Uterus (tissue), 3 donors: ENCODE measurements at regions not wholly inside any gene's neighbourhood (a gene's known extent, or its start where the extent isn't known, plus 50 kb on each side); places are given as distances from the start of the nearest gene placed in this dataset.

Experiments
- DNase-seq, 2 donors: peaks; one replicate each; pipeline ENCODE4 v3.0.0-alpha.2; 2019 to 2020
- H3K27ac ChIP-seq, 2 donors: fragments of 200-600 bp; sonication (generic); 1 replicate in 1 of 2; 2 replicates in 1 of 2; pipeline ENCODE4 v1.5.1; 2016 to 2018
- H3K27me3 ChIP-seq, 2 donors: fragments of 200-600 bp; sonication (generic); one replicate each; pipeline ENCODE4 v1.5.1; 2018 to 2019; ENCODE audit warnings: control low read depth in 1 of 2
- H3K36me3 ChIP-seq, 2 donors: fragments of 200-600 bp; sonication (generic); one replicate each; pipeline ENCODE4 v1.5.1; 2019; ENCODE audit warnings: control low read depth in 1 of 2
- H3K4me1 ChIP-seq, 2 donors: fragments of 200-600 bp; sonication (generic); one replicate each; pipeline ENCODE4 v1.5.1; 2018 to 2019; ENCODE audit warnings: control low read depth in 1 of 2
- H3K4me3 ChIP-seq, 2 donors: fragments of 200-600 bp; sonication (generic); 1 replicate in 1 of 2; 2 replicates in 1 of 2; pipeline ENCODE4 v1.5.1; 2018 to 2019; ENCODE audit warnings: mild to moderate bottlenecking in 1 of 2
- H3K9me3 ChIP-seq, 2 donors: fragments of 200-600 bp; sonication (generic); one replicate each; pipeline ENCODE4 v1.5.1; 2019; ENCODE audit warnings: control low read depth in 1 of 2
- POLR2A ChIP-seq, 2 donors: fragments of 450-650 bp; IDR thresholded peaks; one replicate each; pipeline ENCODE4 v1.6.1; 2016; ENCODE audit warnings: antibody characterized with exemption in 2 of 2, mild to moderate bottlenecking in 1 of 2, moderate library complexity in 1 of 2
- intact Hi-C: fragments of 100-400 bp; cut with DNase I; formaldehyde crosslinking; loops from one replicate; pipeline ENCODE4 v1.15.1; 2023; ENCODE audit warnings: low total_unique reads
- TF ChIP-seq, protein P1 (sequence below), 4 experiments: fragments of 200-600 bp in 2 of 4; fragments of 450-650 bp in 2 of 4; sonication (generic) in 2 of 4; IDR thresholded peaks; one replicate each; pipeline ENCODE4 v1.5.1; 2016 to 2019; ENCODE audit warnings: antibody characterized with exemption in 4 of 4, mild to moderate bottlenecking in 2 of 4, moderate library complexity in 1 of 4
- donor health status: DM: yes; HTN: yes; CAD: no.

DNA sequence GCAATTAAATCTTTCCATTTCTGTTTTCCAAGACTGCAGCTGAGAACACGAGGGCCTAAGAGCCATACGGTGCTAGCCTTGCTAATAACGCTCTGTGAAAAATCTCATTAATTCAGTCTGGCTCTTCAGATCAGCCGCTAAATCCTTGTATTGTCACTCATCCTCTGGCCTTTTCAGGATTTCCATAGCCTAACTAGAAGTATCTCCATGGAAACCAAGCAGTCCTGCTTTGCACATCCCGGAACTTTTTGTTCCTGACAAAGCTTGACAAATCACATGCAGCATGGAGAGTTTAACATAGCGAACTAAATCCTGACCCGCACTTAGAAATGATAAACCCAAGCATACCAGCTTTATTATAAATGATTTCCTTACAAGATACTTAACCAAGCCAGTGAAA is 383.7 kb downstream of the CD83 start:
- Histone ChIP-seq H3K27ac (no peak overlapping the region), H3K4me1 (no peaks in the 10 kb centered on the region)

DNA sequence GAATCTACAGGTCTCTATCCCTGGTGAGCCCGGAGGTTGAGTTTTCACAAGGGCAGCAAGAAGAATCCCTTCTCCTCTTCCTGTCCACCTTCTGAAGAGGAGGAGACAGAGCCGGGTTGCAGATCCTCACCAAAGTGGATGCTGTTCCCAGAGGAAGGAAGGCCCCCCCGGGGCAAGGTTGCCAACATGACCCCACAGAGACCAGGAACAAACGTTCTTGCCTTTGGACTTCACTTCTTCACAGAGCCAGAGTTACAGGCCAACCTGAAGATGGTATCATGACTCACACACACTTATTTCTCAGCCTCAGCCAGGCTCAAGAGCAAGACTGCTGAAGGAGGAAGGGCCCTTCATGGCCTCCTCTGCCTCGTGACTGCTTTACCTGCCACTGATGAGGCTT is 384.3 kb downstream of the CD83 start:
- H3K27me3 ChIP-seq, result no peaks in the 10 kb centered on the region
- TF ChIP-seq POLR2A (IDR thresholded peaks at IDR 0.05), result no peak
- TF ChIP-seq, protein P1, sequence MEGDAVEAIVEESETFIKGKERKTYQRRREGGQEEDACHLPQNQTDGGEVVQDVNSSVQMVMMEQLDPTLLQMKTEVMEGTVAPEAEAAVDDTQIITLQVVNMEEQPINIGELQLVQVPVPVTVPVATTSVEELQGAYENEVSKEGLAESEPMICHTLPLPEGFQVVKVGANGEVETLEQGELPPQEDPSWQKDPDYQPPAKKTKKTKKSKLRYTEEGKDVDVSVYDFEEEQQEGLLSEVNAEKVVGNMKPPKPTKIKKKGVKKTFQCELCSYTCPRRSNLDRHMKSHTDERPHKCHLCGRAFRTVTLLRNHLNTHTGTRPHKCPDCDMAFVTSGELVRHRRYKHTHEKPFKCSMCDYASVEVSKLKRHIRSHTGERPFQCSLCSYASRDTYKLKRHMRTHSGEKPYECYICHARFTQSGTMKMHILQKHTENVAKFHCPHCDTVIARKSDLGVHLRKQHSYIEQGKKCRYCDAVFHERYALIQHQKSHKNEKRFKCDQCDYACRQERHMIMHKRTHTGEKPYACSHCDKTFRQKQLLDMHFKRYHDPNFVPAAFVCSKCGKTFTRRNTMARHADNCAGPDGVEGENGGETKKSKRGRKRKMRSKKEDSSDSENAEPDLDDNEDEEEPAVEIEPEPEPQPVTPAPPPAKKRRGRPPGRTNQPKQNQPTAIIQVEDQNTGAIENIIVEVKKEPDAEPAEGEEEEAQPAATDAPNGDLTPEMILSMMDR (IDR thresholded peaks at IDR 0.05), result no peak
- no peak overlapping the region for H3K4me3 ChIP-seq
- intact Hi-C loops, result no loop called here
- no peaks in the 10 kb centered on the region for H3K36me3 ChIP-seq
- H3K9me3 ChIP-seq, result no peaks in the 10 kb centered on the region
- no peaks in the 10 kb centered on the region for H3K4me1 ChIP-seq
- DNase-seq, result no peak
- H3K27ac ChIP-seq, result no peak overlapping the region

More for the DNA sequence above, 383.7 kb downstream of the CD83 start:
- Histone ChIP-seq H3K9me3 (no peaks in the 10 kb centered on the region), H3K27me3 (no peaks in the 10 kb centered on the region), H3K4me3 (no peak overlapping the region), H3K36me3 (no peaks in the 10 kb centered on the region)
- no peak for DNase-seq
- TF ChIP-seq, protein P1 (IDR thresholded peaks at IDR 0.05), result no peak
- no peak for TF ChIP-seq POLR2A (IDR thresholded peaks at IDR 0.05)
- intact Hi-C loops, result no loop called here

DNA sequence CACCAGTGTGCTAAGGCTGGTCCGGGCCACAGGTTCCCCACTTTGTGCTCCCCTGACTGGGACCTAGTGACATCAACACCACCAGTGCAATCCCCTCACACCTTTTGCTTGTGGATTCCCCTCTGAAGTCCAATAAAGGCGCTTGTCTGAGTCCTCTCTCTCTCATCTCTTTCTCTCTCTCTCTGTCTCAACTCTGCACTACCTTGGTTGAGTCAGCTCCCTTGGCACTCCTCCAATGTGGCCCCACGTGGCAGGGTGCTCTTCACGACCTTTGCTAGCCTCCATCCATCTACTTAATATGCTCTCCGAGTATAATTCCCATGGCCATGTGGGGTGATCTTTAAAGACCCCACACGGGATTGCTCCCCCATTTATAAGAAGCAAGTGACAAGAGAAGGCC is 385.0 kb downstream of the CD83 start:
- Histone ChIP-seq H3K4me1 (no peaks in the 10 kb centered on the region), H3K9me3 (no peaks in the 10 kb centered on the region), H3K27me3 (no peaks in the 10 kb centered on the region), H3K36me3 (no peaks in the 10 kb centered on the region), H3K4me3 (no peak overlapping the region), H3K27ac (no peak overlapping the region)
- intact Hi-C loops, result no loop called here
- no peak for TF ChIP-seq POLR2A (IDR thresholded peaks at IDR 0.05)
- TF ChIP-seq, protein P1 (IDR thresholded peaks at IDR 0.05), result no peak
- DNase-seq, result no peak

DNA sequence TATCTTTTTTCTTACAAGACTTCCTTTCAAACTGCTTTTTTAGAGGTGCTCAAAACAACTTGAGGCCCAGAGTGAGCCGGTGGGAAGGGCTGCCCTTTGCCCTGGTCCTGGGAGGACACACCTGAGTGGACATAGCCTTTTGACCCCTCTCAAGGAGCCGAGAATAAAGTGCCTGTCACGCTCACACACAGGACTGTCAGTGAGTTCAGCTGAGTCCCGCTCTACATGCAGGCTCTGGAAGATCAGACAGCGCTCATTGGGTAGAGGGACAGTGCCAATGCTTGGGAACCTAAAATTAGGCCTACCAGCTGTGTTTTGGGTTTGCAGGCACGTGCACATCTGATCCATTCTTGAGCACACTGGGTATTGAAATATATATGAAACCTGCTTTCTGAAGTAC is 387.8 kb downstream of the CD83 start:
- Histone ChIP-seq H3K9me3 (no peaks in the 10 kb centered on the region), H3K4me1 (no peaks in the 10 kb centered on the region), H3K4me3 (no peak overlapping the region), H3K27ac (no peak overlapping the region), H3K27me3 (no peaks in the 10 kb centered on the region), H3K36me3 (no peaks in the 10 kb centered on the region)
- intact Hi-C loops, result no loop called here
- no peak for DNase-seq
- TF ChIP-seq POLR2A (IDR thresholded peaks at IDR 0.05), result no peak
- TF ChIP-seq, protein P1 (IDR thresholded peaks at IDR 0.05), result no peak

DNA sequence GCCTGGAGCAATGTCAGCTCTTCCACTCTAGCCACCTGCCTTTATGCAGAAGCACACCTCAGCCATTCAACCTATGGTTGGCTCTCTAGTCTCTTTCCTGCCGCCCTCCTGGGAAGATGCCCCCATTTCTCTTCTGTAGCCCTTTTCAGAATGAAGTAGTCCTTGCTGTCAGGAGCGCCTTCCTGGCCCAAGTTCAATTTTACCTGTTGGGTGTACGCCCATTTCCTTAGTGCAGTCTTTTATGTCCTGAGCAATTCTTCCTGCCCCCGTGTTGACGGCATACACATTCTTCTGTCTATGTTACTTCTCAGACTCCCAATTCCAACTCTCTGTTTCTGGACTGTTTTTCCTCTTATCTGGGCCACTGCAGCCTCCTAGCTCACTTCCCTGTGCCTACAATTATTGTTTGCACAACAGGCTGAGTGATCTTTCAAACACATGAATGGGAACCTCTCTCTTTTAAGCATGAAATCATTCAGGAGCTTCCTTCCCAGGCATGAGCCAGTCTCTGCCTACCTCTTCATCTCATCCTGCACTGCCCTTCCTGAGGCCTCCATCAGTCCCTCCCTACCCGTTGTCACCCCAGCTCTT is 389.2 kb downstream of the CD83 start:
- H3K27ac ChIP-seq, result no peak overlapping the region
- intact Hi-C loops, result no loop called here
- TF ChIP-seq, protein P1 (IDR thresholded peaks at IDR 0.05), result no peak
- TF ChIP-seq POLR2A (IDR thresholded peaks at IDR 0.05), result no peak
- no peaks in the 10 kb centered on the region for H3K9me3 ChIP-seq
- no peak for DNase-seq
- no peaks in the 10 kb centered on the region for H3K27me3 ChIP-seq
- H3K36me3 ChIP-seq, result no peaks in the 10 kb centered on the region
- H3K4me3 ChIP-seq, result no peak overlapping the region
- no peaks in the 10 kb centered on the region for H3K4me1 ChIP-seq
